ENCODE measurements at regions not wholly inside any gene's neighbourhood (a gene's known extent, or its start where the extent isn't known, plus 50 kb on each side); places are given as distances from the start of the nearest gene placed in this dataset.

DNA sequence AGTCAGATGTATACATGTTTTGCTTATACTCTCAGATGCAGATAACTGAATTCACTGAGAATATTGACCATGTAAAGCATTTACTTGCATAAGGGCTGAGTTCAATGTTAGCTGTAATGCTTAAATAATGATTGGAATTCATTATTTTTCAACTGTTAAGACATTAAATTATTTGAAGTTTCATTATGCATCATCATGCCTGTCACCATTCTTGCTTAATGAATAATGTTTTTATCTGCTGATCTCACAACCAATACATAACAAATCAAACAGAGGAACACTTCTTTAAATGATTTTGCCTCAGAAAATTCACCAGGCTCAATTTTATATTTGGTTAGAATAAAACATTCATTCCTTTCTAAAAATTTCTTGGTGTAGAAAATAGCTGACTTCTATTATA, 233.4 kb downstream of the GPR37 start:
- Histone ChIP-seq H3K9ac (no peak overlapping the region), H3K4me3 (no peak overlapping the region), H3K4me1 (ENCODE audit: insufficient read depth) (no peaks in the 10 kb centered on the region), H2AFZ (no peak overlapping the region), H3K79me2 (ENCODE audit: insufficient read depth) (no peaks in the 10 kb centered on the region), H3K9me2 (ENCODE audit: insufficient read depth) (no peaks in the 10 kb centered on the region), H3K27ac (no peak overlapping the region), H3K9me3 (ENCODE audit: low read depth) (no peaks in the 10 kb centered on the region), H4K20me1 (ENCODE audit: insufficient read depth) (no peaks in the 10 kb centered on the region), H3K27me3 (replicated peaks; ENCODE audit: insufficient read depth) (no peaks in the 10 kb centered on the region), H3F3A (ENCODE audit: insufficient read depth) (no peaks in the 10 kb centered on the region), H3K36me3 (ENCODE audit: low read depth) (no peaks in the 10 kb centered on the region), H3K4me2 (ENCODE audit: unreplicated experiment) (no peak overlapping the region)
- DNase-seq, result no peak
- in situ Hi-C loops (cut with MboI), result no loop called here
- TF ChIP-seq EZH2 (IDR thresholded peaks at IDR 0.05; ENCODE audit: insufficient read depth, poor library complexity, severe bottlenecking) (no peak), EZH2phosphoT487 (IDR thresholded peaks at IDR 0.05; ENCODE audit: insufficient read depth, low read depth) (no peak)

DNA sequence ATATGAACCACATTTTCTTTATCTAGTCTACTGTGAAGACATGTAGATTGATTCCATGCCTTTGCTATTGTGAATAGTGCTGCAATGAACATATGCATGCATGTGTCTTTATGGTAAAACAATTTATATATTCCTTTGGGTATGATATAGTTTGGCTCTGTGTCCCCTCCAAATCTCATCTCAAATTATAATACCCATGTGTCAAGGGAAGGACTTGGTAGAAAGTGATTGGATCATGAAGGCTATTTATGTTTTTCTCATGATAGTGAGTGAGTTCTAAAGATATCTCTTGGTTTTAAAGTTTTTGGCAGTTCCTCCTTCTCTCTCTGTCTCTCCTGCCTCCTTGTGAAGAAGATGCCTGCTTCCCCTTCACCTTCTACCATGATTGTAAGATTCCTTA, 248.7 kb downstream of the GPR37 start:
- Histone ChIP-seq H3K4me1 (ENCODE audit: insufficient read depth) (no peaks in the 10 kb centered on the region), H3K4me2 (ENCODE audit: unreplicated experiment) (no peak overlapping the region), H3K9me2 (ENCODE audit: insufficient read depth) (no peaks in the 10 kb centered on the region), H3K27ac (no peak overlapping the region), H4K20me1 (ENCODE audit: insufficient read depth) (no peaks in the 10 kb centered on the region), H3K9me3 (ENCODE audit: low read depth) (peaks cover 2% of the 10 kb centered on the region), H3F3A (ENCODE audit: insufficient read depth) (no peaks in the 10 kb centered on the region), H3K79me2 (ENCODE audit: insufficient read depth) (no peaks in the 10 kb centered on the region), H2AFZ (no peak overlapping the region), H3K27me3 (replicated peaks; ENCODE audit: insufficient read depth) (no peaks in the 10 kb centered on the region), H3K9ac (no peak overlapping the region), H3K36me3 (ENCODE audit: low read depth) (no peaks in the 10 kb centered on the region), H3K4me3 (no peak overlapping the region)
- no peak for DNase-seq
- in situ Hi-C loops (cut with MboI), result no loop called here
- TF ChIP-seq EZH2 (IDR thresholded peaks at IDR 0.05; ENCODE audit: insufficient read depth, poor library complexity, severe bottlenecking) (no peak), EZH2phosphoT487 (IDR thresholded peaks at IDR 0.05; ENCODE audit: insufficient read depth, low read depth) (no peak)

DNA sequence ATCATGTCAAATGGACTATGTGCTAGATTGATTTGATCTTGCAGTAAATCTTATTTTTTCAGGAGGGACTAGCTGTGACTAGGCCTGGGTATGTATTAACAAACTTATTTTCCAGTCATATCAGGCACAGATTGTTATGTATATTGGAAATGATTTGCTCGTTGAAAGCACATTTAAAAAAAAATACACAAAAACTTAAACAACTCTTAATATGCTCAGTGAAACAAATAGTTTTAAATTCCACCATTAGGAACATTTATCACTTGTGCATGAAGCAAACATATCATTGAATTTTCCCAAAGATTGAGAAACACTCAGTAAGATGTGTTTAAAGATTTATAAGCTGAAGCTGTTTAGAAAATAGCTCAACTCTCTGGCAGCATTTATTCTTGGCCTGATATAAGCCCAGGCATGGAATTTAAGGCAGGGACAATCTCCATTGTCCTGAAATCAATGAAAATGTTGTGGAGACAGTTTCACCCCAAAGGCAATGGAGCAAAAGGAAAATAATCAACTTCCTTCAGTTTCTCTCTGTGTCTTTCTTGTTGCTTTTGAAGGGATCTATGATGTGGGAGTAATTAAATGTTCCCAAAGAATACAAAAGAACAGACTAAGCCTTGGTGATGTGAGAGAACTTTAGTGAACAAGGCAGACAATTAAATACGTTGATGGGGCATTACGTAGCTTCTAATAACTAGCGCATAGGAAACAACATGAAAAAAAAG, 250.3 kb downstream of the GPR37 start:
- no peaks in the 10 kb centered on the region for H3F3A ChIP-seq (ENCODE audit: insufficient read depth)
- H3K4me1 ChIP-seq (ENCODE audit: insufficient read depth), result no peaks in the 10 kb centered on the region
- H3K4me2 ChIP-seq (ENCODE audit: unreplicated experiment), result no peak overlapping the region
- no peaks in the 10 kb centered on the region for H3K27me3 ChIP-seq (replicated peaks; ENCODE audit: insufficient read depth)
- DNase-seq, result no peak
- H3K36me3 ChIP-seq (ENCODE audit: low read depth), result no peaks in the 10 kb centered on the region
- in situ Hi-C loops (cut with MboI), result no loop called here
- 36 to 41% methylated on average over 4 of the region's 4 CpGs for WGBS, 2 experiments (ENCODE audit: low coverage in 1 of 2, low lambda C conversion rate in 2 of 2, missing lambda C conversion rate in 2 of 2)
- no peak for TF ChIP-seq EZH2phosphoT487 (IDR thresholded peaks at IDR 0.05; ENCODE audit: insufficient read depth, low read depth)
- TF ChIP-seq EZH2 (IDR thresholded peaks at IDR 0.05; ENCODE audit: insufficient read depth, poor library complexity, severe bottlenecking), result no peak
- H4K20me1 ChIP-seq (ENCODE audit: insufficient read depth), result no peaks in the 10 kb centered on the region
- H3K79me2 ChIP-seq (ENCODE audit: insufficient read depth), result no peaks in the 10 kb centered on the region
- H3K9me3 ChIP-seq (ENCODE audit: low read depth), result no peaks in the 10 kb centered on the region
- H3K4me3 ChIP-seq, result no peak overlapping the region
- no peak overlapping the region for H2AFZ ChIP-seq
- no peak overlapping the region for H3K9ac ChIP-seq
- H3K27ac ChIP-seq, result no peak overlapping the region
- no peaks in the 10 kb centered on the region for H3K9me2 ChIP-seq (ENCODE audit: insufficient read depth)

GRCh38 chr7:124514471-124514870, 251.1 kb downstream of the GPR37 start:
- no peak overlapping the region for H2AFZ ChIP-seq
- DNase-seq, result no peak
- no peaks in the 10 kb centered on the region for H4K20me1 ChIP-seq (ENCODE audit: insufficient read depth)
- H3K4me2 ChIP-seq (ENCODE audit: unreplicated experiment), result no peak overlapping the region
- no peak overlapping the region for H3K4me3 ChIP-seq
- no peak for TF ChIP-seq EZH2phosphoT487 (IDR thresholded peaks at IDR 0.05; ENCODE audit: insufficient read depth, low read depth)
- no peak for TF ChIP-seq EZH2 (IDR thresholded peaks at IDR 0.05; ENCODE audit: insufficient read depth, poor library complexity, severe bottlenecking)
- H3K9me2 ChIP-seq (ENCODE audit: insufficient read depth), result no peaks in the 10 kb centered on the region
- in situ Hi-C loops (cut with MboI), result no loop called here
- H3F3A ChIP-seq (ENCODE audit: insufficient read depth), result no peaks in the 10 kb centered on the region
- H3K9me3 ChIP-seq (ENCODE audit: low read depth), result no peaks in the 10 kb centered on the region
- no peaks in the 10 kb centered on the region for H3K36me3 ChIP-seq (ENCODE audit: low read depth)
- H3K9ac ChIP-seq, result no peak overlapping the region
- no peak overlapping the region for H3K27ac ChIP-seq
- H3K4me1 ChIP-seq (ENCODE audit: insufficient read depth), result no peaks in the 10 kb centered on the region
- H3K79me2 ChIP-seq (ENCODE audit: insufficient read depth), result no peaks in the 10 kb centered on the region
- no peaks in the 10 kb centered on the region for H3K27me3 ChIP-seq (replicated peaks; ENCODE audit: insufficient read depth)
- 14 to 25% methylated on average over 2 of the region's 2 CpGs for WGBS, 2 experiments (ENCODE audit: low coverage in 1 of 2, low lambda C conversion rate in 2 of 2, missing lambda C conversion rate in 2 of 2)

DNA sequence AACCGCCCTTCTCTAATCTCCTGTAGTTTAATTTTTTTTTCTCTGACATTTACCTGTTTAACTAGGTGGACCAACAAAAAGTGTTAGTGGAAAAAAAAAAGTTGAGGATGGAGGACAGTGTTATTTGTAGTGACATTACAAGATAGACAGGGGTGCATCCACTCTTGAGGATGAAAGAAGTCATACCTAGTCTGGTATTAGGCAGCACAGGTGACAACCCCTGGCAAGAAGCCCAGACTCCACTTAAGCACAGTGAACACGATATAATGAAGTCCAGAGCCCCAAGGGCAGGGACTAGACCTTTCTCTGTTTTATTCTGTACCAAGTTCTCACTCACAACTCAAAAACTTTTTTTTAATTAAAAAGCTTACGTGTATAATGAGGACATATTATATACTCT, 268.4 kb downstream of the GPR37 start:
- no peak for DNase-seq
- Histone ChIP-seq H2AFZ (no peak overlapping the region), H3K9me2 (ENCODE audit: insufficient read depth) (no peaks in the 10 kb centered on the region), H3K4me2 (ENCODE audit: unreplicated experiment) (no peak overlapping the region), H4K20me1 (ENCODE audit: insufficient read depth) (no peaks in the 10 kb centered on the region), H3K9ac (no peak overlapping the region), H3F3A (ENCODE audit: insufficient read depth) (no peaks in the 10 kb centered on the region), H3K4me3 (no peak overlapping the region), H3K4me1 (ENCODE audit: insufficient read depth) (no peaks in the 10 kb centered on the region), H3K9me3 (ENCODE audit: low read depth) (no peaks in the 10 kb centered on the region), H3K27me3 (replicated peaks; ENCODE audit: insufficient read depth) (no peaks in the 10 kb centered on the region), H3K36me3 (ENCODE audit: low read depth) (no peaks in the 10 kb centered on the region), H3K27ac (no peak overlapping the region), H3K79me2 (ENCODE audit: insufficient read depth) (no peaks in the 10 kb centered on the region)
- 19 to 24% methylated on average over 3 of the region's 3 CpGs for WGBS, 2 experiments (ENCODE audit: low coverage in 1 of 2, low lambda C conversion rate in 2 of 2, missing lambda C conversion rate in 2 of 2)
- TF ChIP-seq EZH2 (IDR thresholded peaks at IDR 0.05; ENCODE audit: insufficient read depth, poor library complexity, severe bottlenecking) (no peak), EZH2phosphoT487 (IDR thresholded peaks at IDR 0.05; ENCODE audit: insufficient read depth, low read depth) (no peak)
- in situ Hi-C loops (cut with MboI), result no loop called here

Data from GM23248 (cell line).